ENCODE measurements at regions not wholly inside any gene's neighbourhood (a gene's known extent, or its start where the extent isn't known, plus 50 kb on each side); places are given as distances from the start of the nearest gene placed in this dataset.

DNA sequence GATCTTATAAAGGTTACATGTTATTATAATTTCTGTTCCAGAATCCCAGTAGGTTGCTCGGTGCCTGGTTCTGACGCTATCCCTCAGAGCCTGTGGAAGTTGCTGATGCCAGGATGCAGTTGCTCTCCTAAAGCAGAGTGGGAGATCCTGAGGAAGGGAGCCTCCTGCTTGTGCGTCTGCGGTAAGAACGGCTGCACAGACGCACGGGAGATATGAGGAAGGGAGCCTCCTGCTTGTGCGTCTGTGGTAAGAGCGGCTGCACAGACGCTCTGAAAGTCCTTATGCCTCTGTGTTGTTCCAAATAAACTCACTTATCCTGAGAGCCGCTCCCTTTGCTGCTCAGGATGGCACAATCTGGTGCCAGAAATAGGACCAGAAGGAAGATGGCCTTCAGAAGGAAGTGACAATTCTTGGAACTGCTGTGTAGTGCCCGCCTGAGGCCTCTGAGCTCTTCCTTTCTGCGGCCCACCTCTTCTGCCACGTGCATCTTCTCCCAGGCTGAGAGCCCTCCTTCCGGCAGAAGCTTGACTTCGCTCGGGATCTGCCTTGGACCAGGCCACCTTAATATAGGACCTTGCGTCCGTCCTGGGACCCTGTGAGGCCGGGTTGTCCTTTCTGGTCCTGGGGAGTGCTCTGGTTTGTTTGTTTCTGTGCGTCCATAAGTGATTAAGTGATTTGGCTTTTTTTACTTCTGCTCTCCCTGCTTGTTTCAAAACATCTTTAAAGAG lies 89.5 kb downstream of the RTP5 start:
- no peaks in the 10 kb centered on the region for H3K23me2 ChIP-seq (ENCODE audit: insufficient read length, low read depth, low read length, poor library complexity, severe bottlenecking)
- no peak overlapping the region for H3K18ac ChIP-seq (ENCODE audit: insufficient read length, low read depth, low read length)
- no peak overlapping the region for H4K5ac ChIP-seq (ENCODE audit: insufficient read length, low read depth, low read length)
- no peak overlapping the region for H3K9ac ChIP-seq (ENCODE audit: extremely low read depth, insufficient read length, low read length)
- no peaks in the 10 kb centered on the region for H3K79me1 ChIP-seq (ENCODE audit: insufficient read depth, low read depth, low read length, poor library complexity, severe bottlenecking)
- Mint-ChIP-seq H3K27me3 (ENCODE audit: low read depth) (peaks cover 28% of the 10 kb centered on the region), H3K36me3 (ENCODE audit: insufficient read depth in 1 of 3, low read depth in 3 of 3) (no peaks in the 10 kb centered on the region), H3K27ac (no peak overlapping the region), H3K4me3 (no peak overlapping the region), H3K4me1 (peaks cover 5% of the 10 kb centered on the region in 2 experiments; a peak in 3 of 4 replicates), H3K9me3 (peaks cover 0 to 3% of the 10 kb centered on the region in 2 experiments; a peak in 1 of 5 replicates)
- H2AFZ ChIP-seq (ENCODE audit: low read length), result no peak overlapping the region
- no CpG with 5 or more reads among the region's 21 CpGs for WGBS (ENCODE audit: extremely low coverage, insufficient read length, low lambda C conversion rate)
- H2BK120ac ChIP-seq (ENCODE audit: low read depth, low read length, poor library complexity, severe bottlenecking), result no peak overlapping the region
- H3K27ac ChIP-seq (ENCODE audit: insufficient read length, low read depth, low read length), result no peak overlapping the region
- H3K27me3 ChIP-seq (ENCODE audit: insufficient read depth, low read length), result no peaks in the 10 kb centered on the region
- H3K4me1 ChIP-seq (ENCODE audit: insufficient read depth, low read length), result no peaks in the 10 kb centered on the region
- H2AK5ac ChIP-seq (ENCODE audit: insufficient read length, low read length), result no peak overlapping the region
- no peaks in the 10 kb centered on the region for H4K20me1 ChIP-seq (ENCODE audit: control insufficient read depth, insufficient read depth, insufficient read length)
- H4K91ac ChIP-seq (ENCODE audit: insufficient read length, low read depth, low read length), result no peak overlapping the region
- no peak overlapping the region for H3K23ac ChIP-seq (ENCODE audit: insufficient read length, low read depth, low read length)
- H3K9me3 ChIP-seq (ENCODE audit: control insufficient read depth, low read depth, low read length), result no peaks in the 10 kb centered on the region
- H2BK20ac ChIP-seq (ENCODE audit: low read depth, low read length, poor library complexity, severe bottlenecking), result no peak overlapping the region
- no peak overlapping the region for H3K4ac ChIP-seq (ENCODE audit: low read depth, low read length)
- TF ChIP-seq, protein P1, sequence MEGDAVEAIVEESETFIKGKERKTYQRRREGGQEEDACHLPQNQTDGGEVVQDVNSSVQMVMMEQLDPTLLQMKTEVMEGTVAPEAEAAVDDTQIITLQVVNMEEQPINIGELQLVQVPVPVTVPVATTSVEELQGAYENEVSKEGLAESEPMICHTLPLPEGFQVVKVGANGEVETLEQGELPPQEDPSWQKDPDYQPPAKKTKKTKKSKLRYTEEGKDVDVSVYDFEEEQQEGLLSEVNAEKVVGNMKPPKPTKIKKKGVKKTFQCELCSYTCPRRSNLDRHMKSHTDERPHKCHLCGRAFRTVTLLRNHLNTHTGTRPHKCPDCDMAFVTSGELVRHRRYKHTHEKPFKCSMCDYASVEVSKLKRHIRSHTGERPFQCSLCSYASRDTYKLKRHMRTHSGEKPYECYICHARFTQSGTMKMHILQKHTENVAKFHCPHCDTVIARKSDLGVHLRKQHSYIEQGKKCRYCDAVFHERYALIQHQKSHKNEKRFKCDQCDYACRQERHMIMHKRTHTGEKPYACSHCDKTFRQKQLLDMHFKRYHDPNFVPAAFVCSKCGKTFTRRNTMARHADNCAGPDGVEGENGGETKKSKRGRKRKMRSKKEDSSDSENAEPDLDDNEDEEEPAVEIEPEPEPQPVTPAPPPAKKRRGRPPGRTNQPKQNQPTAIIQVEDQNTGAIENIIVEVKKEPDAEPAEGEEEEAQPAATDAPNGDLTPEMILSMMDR (conservative IDR thresholded peaks at IDR 0.05), result no peak
- H3K4me2 ChIP-seq (ENCODE audit: insufficient read depth, insufficient read length, low read length), result no peak overlapping the region
- no peak overlapping the region for H3K56ac ChIP-seq (ENCODE audit: insufficient read length, low read depth, low read length)
- no peaks in the 10 kb centered on the region for H3K79me2 ChIP-seq (ENCODE audit: insufficient read depth, low read length)
- no peak overlapping the region for H4K8ac ChIP-seq (replicated peaks; ENCODE audit: insufficient read length, low read depth, low read length)
- H3T11ph ChIP-seq (ENCODE audit: low read length), result no peak overlapping the region
- H2BK15ac ChIP-seq (ENCODE audit: low read depth, low read length), result no peak overlapping the region
- no peak overlapping the region for H2BK12ac ChIP-seq (ENCODE audit: insufficient read length, low read depth, low read length)
- H2BK5ac ChIP-seq (ENCODE audit: insufficient read length, low read length), result no peak overlapping the region
- no peak overlapping the region for H3K14ac ChIP-seq (ENCODE audit: insufficient read depth, low read length)
- DNase-seq, result no peak
